K562 (cell line): ENCODE measurements at regions not wholly inside any gene's neighbourhood (a gene's known extent, or its start where the extent isn't known, plus 50 kb on each side); places are given as distances from the start of the nearest gene placed in this dataset.

Experiments used
- ATAC-seq: fragments of 200-7000 bp; cut with Tn5 transposase; 3 replicates; pipeline ENCODE4 v1.9.1; 2020; ENCODE audit warnings: moderate library complexity
- BruUV-seq: library from RNA; stranded (reverse); fragments of 400-500 nt; replicated peaks from 2 replicates; lab custom pipeline; 2021; lab: Mats Ljungman, UMichigan
- CTCF ChIA-PET: fragments of 300-600 bp; formaldehyde crosslinking; extraction: SDS; loops from one replicate; lab custom pipeline; 2021; ENCODE audit warnings: low intra/inter-chr PET ratio; lab: Yijun Ruan, JAX
- POLR2A ChIA-PET: fragments of 300-600, 350-650 bp; sonication (Branson Sonifier 250); formaldehyde crosslinking; extraction: SDS; loops from one replicate; lab custom pipeline; 2021; ENCODE audit warnings: antibody characterized with exemption, inconsistent platforms; lab: Yijun Ruan, JAX
- DNase-seq, 4 experiments: peaks; one replicate each; pipeline versions ENCODE4 v3.0.0 to v3.0.0-alpha.2; 2011 to 2018; ENCODE audit warnings: low spot score in 3 of 4, mixed read lengths in 3 of 4; ENCODE audit errors: extremely low read depth in 1 of 4
- FAIRE-seq: peaks from 2 replicates; lab custom pipeline; 2011; peaks lifted over from hg19 to GRCh38; lab: Jason Lieb, UNC
- H2AFZ ChIP-seq: 2 replicates; pipeline ENCODE4 v1.6.0; 2011; ENCODE audit warnings: low read depth, low read length, control low read depth, inconsistent platforms
- H3K27ac ChIP-seq: fragments of 200-600 bp; 3 replicates; pipeline ENCODE4 v1.8.0; 2011; ENCODE audit warnings: low read depth, mild to moderate bottlenecking, control low read depth, inconsistent platforms, low read length, moderate library complexity, mixed read lengths; ENCODE audit errors: extremely low read depth
- H3K27me3 ChIP-seq, 2 experiments: fragments of 300-600 bp in 1 of 2; 2 replicates in 1 of 2; 3 replicates in 1 of 2; pipeline versions ENCODE4 v1.6.0 to v1.8.0; 2011; ENCODE audit warnings: inconsistent platforms in 2 of 2, low read length in 2 of 2, mild to moderate bottlenecking in 1 of 2, mixed read lengths in 1 of 2, moderate library complexity in 1 of 2; ENCODE audit not compliant: control insufficient read depth in 2 of 2, insufficient read depth in 2 of 2
- H3K36me3 ChIP-seq: fragments of 300-600 bp; 3 replicates; pipeline ENCODE4 v1.8.0; 2011; ENCODE audit warnings: mild to moderate bottlenecking, low read length, inconsistent platforms; ENCODE audit not compliant: control insufficient read depth, insufficient read depth
- H3K4me1 ChIP-seq, 2 experiments: fragments of 200-600 bp in 1 of 2; replicated peaks in 1 of 2; 2 replicates in 1 of 2; 3 replicates in 1 of 2; pipeline versions ENCODE4 v1.5.1 to v1.8.0; 2011; ENCODE audit warnings: inconsistent platforms in 2 of 2, low read length in 2 of 2, mild to moderate bottlenecking in 1 of 2, mixed read lengths in 1 of 2, moderate library complexity in 1 of 2; ENCODE audit not compliant: control insufficient read depth in 2 of 2, insufficient read depth in 2 of 2
- H3K4me2 ChIP-seq: 2 replicates; pipeline ENCODE4 v1.6.1; 2011; ENCODE audit warnings: low read length, control low read depth, inconsistent platforms, mixed read lengths; ENCODE audit not compliant: insufficient read depth
- H3K4me3 ChIP-seq: fragments of 200-600 bp; sonication (generic), shearing (Covaris generic); 2 replicates; pipeline ENCODE4 v1.5.1; 2016; ENCODE audit warnings: control low read depth, inconsistent platforms
- H3K79me2 ChIP-seq: fragments of 200-600 bp; 3 replicates; pipeline ENCODE4 v1.8.0; 2011; ENCODE audit warnings: low read length, inconsistent platforms; ENCODE audit not compliant: control insufficient read depth, insufficient read depth
- H3K9ac ChIP-seq, 2 experiments: 2 replicates each; pipeline versions ENCODE4 v1.6.0 to v1.6.1; 2011; ENCODE audit warnings: low read depth in 2 of 2, low read length in 2 of 2, control low read depth in 1 of 2, inconsistent platforms in 1 of 2, mild to moderate bottlenecking in 1 of 2, mixed read lengths in 1 of 2; ENCODE audit not compliant: insufficient read depth in 1 of 2
- H3K9me1 ChIP-seq: one replicate; pipeline ENCODE4 v1.6.0; 2011; ENCODE audit warnings: inconsistent platforms, mild to moderate bottlenecking, low read length, moderate library complexity; ENCODE audit not compliant: control insufficient read depth, insufficient read depth
- H3K9me3 ChIP-seq: replicated peaks from 2 replicates; pipeline ENCODE4 v1.5.1; 2011; ENCODE audit warnings: low read depth, low read length, inconsistent platforms; ENCODE audit not compliant: control insufficient read depth, insufficient read depth
- H4K20me1 ChIP-seq: replicated peaks from 2 replicates; pipeline ENCODE4 v1.6.1; 2011; ENCODE audit warnings: low read length, inconsistent platforms, mixed read lengths; ENCODE audit not compliant: control insufficient read depth, insufficient read depth
- ATF3 ChIP-seq, 2 experiments: fragments of 450-650 bp in 1 of 2; sonication (generic) in 1 of 2; formaldehyde crosslinking in 1 of 2; IDR thresholded peaks in 1 of 2; conservative IDR thresholded peaks in 1 of 2; 2 replicates each; pipeline versions ENCODE4 v1.6.1 to v1.8.1; 2016 to 2023; ENCODE audit warnings: mild to moderate bottlenecking in 2 of 2, moderate library complexity in 2 of 2, inconsistent platforms in 1 of 2, missing genetic modification reagents in 1 of 2
- ATF4 ChIP-seq: fragments of 450-650 bp; formaldehyde crosslinking; IDR thresholded peaks from 2 replicates; pipeline ENCODE4 v1.4.0; 2022; ENCODE audit warnings: mild to moderate bottlenecking, moderate library complexity
- CEBPG ChIP-seq, 3 experiments: fragments of 200-800 bp in 1 of 3; sonication (Bioruptor generic) in 1 of 3; sonication (generic) in 1 of 3; formaldehyde crosslinking in 1 of 3; IDR thresholded peaks in 2 of 3; conservative IDR thresholded peaks in 1 of 3; 2 replicates each; pipeline versions ENCODE4 v1.6.1 to v1.8.0; 2016 to 2022; ENCODE audit warnings: missing compliant biosample characterization in 2 of 3, missing genetic modification characterization in 2 of 3, mild to moderate bottlenecking in 1 of 3, missing genetic modification reagents in 1 of 3
- E2F1 ChIP-seq: sonication (generic); formaldehyde crosslinking; IDR thresholded peaks from 2 replicates; pipeline ENCODE4 v1.8.1; 2023; ENCODE audit warnings: mild to moderate bottlenecking, missing genetic modification reagents, moderate library complexity
- E2F5 ChIP-seq: sonication (generic); formaldehyde crosslinking; IDR thresholded peaks from 2 replicates; pipeline ENCODE4 v1.8.0; 2022; ENCODE audit warnings: mild to moderate bottlenecking, missing genetic modification reagents
- E4F1 ChIP-seq: fragments of 250-450 bp; sonication (Bioruptor Pico); IDR thresholded peaks from 2 replicates; pipeline ENCODE4 v1.5.0; 2021; ENCODE audit warnings: mild to moderate bottlenecking, borderline replicate concordance
- FOXJ3 ChIP-seq: sonication (generic); formaldehyde crosslinking; IDR thresholded peaks from 2 replicates; pipeline ENCODE4 v1.4.0; 2020; ENCODE audit warnings: mild to moderate bottlenecking, missing genetic modification reagents
- HIVEP1 ChIP-seq: fragments of 250-450 bp; sonication (Bioruptor Pico); IDR thresholded peaks from 2 replicates; pipeline ENCODE4 v1.4.0; 2020; ENCODE audit warnings: mild to moderate bottlenecking
- PRPF4 ChIP-seq: fragments of 200-400 bp; formaldehyde crosslinking; IDR thresholded peaks from one replicate; pipeline ENCODE4 v1.6.1; 2017; ENCODE audit warnings: low read length, low read depth, mild to moderate bottlenecking; ENCODE audit not compliant: insufficient read depth, poor library complexity, severe bottlenecking
- PURB ChIP-seq: sonication (generic); formaldehyde crosslinking; IDR thresholded peaks from 2 replicates; pipeline ENCODE4 v1.9.0; 2021; ENCODE audit warnings: low read depth, mild to moderate bottlenecking, missing genetic modification reagents
- SMC3 ChIP-seq: conservative IDR thresholded peaks from 2 replicates; pipeline ENCODE4 v1.6.1; 2011; ENCODE audit warnings: low read depth, low read length, improper control_type of control experiment; ENCODE audit not compliant: insufficient read depth
- WGBS: fragments of 100-300 bp; shearing (Covaris generic); methylation state at CpG from one replicate; pipeline ENCODE4 v1.1.6; 2016; ENCODE audit warnings: low coverage, mixed read lengths; ENCODE audit not compliant: insufficient coverage; ENCODE audit errors: missing lambda C conversion rate; 5-methylcytosine and 5-hydroxymethylcytosine counted together
- in situ Hi-C: fragments of 300-500 bp; cut with MboI; formaldehyde crosslinking; loops from 4 replicates; pipeline ENCODE4 v1.15.0; 2018; ENCODE audit warnings: inconsistent platforms, mixed read lengths
- intact Hi-C: fragments of 100-400 bp; cut with micrococcal nuclease; formaldehyde crosslinking; loops from 2 replicates; pipeline ENCODE4 v1.14.2; 2022

GRCh38 chr5:89996890-89997289 is 412.7 kb downstream of the CETN3 start:
- Histone ChIP-seq H3K36me3 (no peaks in the 10 kb centered on the region), H2AFZ (no peak overlapping the region), H3K4me3 (no peak overlapping the region), H3K9me1 (no peaks in the 10 kb centered on the region), H3K9ac (no peak overlapping the region), H3K79me2 (no peaks in the 10 kb centered on the region), H3K4me2 (no peak overlapping the region), H3K9me3 (no peaks in the 10 kb centered on the region), H3K4me1 (no peaks in the 10 kb centered on the region), H4K20me1 (no peaks in the 10 kb centered on the region), H3K27ac (no peak overlapping the region), H3K27me3 (no peaks in the 10 kb centered on the region)
- no peak for FAIRE-seq
- DNase-seq: no peak
- no peak for TF ChIP-seq HIVEP1 (CRISPR knock-in tag)
- no peak for TF ChIP-seq E4F1 (CRISPR knock-in tag)
- TF ChIP-seq FOXJ3 (CRISPR knock-in tag): no peak
- TF ChIP-seq E2F1 (CRISPR knock-in tag): no peak
- no peak for TF ChIP-seq E2F5 (CRISPR knock-in tag)
- TF ChIP-seq CEBPG (CRISPR knock-in tag; IDR thresholded peaks at IDR 0.05): no peak
- TF ChIP-seq CEBPG (tag; conservative IDR thresholded peaks at IDR 0.05 in 1 of 2, IDR thresholded peaks at IDR 0.05 in 1 of 2): 0 out of 4 replicates have a peak, but pooled peaks have one; percentile 13 to 35
- no peak for TF ChIP-seq PURB (CRISPR knock-in tag)
- peak; percentile 13; the same call in 1 of the 2 replicates for TF ChIP-seq ATF3 (IDR thresholded peaks at IDR 0.05)
- no peak for TF ChIP-seq ATF3 (CRISPR knock-in tag; conservative IDR thresholded peaks at IDR 0.05)
- TF ChIP-seq ATF4 (CRISPR knock-in tag): 0 out of 2 replicates have a peak, but pooled peaks have one; percentile 20
- TF ChIP-seq PRPF4: no peak
- TF ChIP-seq SMC3: no peak
- ChIA-PET CTCF (no interaction called here), POLR2A (no interaction called here)
- no TSS peak for BruUV-seq
- intact Hi-C loops: no loop called here
- in situ Hi-C loops: no loop called here
- under 1% methylated on average over 5 of the region's 5 CpGs for WGBS
- no peak for ATAC-seq
